Right kidney (tissue), 1 donor: ENCODE measurements at regions not wholly inside any gene's neighbourhood (a gene's known extent, or its start where the extent isn't known, plus 50 kb on each side); places are given as distances from the start of the nearest gene placed in this dataset.

Experiments used
- DNase-seq: peaks from one replicate; pipeline ENCODE4 v3.0.0-alpha.2; 2016

DNA sequence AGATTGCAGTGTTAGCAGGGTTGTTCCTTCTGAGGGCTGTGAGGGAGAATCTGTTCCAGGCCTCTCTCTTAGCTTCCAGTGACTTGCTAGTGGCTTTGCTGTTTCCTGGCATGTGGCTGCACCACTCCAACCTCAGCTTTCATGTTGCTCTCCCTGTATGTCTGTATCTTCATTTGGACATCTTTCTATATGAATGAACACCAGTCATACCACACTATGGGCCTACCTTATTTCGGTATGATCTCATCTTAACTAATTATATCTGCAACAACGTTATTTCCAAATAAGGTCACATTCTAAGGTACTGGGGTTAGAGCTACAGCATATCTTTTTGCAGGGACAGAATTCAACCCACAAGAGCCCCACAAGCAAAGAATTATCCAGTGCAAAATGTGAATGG lies 356.7 kb upstream of the UMPS start:
- DNase-seq = no peak

DNA sequence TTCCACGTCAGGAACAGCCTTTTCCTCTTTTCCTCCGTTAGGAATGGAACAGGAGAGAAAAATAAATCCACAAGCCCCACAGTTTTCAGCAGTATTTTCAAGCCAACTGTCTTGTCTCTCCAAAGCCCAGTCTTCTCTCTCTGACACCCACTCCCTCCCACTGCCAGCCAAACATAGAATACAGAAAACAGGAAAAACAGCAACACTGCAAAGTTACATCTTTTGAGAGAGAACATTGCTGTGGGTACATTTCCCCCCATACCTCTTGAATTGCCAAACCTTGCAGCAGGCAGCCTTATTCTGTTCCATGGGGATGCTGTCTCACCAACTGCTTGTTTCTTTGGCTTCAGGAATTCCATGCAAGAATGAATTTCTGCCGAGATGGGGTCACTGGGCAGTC lies 355.7 kb upstream of the UMPS start:
- DNase-seq = no peak

DNA sequence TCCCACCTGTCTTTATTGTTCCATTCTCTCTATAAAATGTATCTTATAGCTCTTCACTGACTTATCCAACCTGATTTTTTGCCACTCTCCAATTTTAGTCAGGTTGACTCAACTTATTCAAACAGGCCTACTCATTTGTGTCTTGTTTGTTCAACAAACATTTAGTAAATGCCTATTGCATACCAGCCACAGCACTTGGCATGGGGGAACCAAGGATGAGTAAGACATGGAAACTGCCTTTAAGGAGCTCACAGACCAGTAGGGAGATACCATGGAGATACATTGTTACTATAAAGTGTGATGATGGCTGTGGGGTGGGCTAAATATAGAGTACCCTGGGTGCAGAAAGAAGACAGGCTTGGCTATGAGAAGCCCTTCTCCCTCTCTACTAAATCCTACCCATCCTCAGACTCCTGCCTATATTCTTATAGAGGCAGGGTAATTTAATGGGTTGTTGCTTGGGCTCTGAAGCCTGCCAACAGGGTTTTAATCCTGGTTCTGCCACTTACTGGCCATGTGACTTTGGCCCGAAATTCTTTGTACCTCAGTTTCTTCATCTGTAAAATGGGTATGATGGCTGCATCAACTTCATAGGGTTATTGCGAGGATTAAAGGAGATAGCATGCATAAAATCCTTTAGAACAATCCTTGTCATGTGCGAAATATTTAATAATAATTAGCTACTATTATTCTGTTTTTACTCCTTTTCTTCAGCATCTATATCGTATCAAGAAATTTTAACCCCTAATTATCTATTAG lies 348.5 kb upstream of the UMPS start:
- no peak for DNase-seq

DNA sequence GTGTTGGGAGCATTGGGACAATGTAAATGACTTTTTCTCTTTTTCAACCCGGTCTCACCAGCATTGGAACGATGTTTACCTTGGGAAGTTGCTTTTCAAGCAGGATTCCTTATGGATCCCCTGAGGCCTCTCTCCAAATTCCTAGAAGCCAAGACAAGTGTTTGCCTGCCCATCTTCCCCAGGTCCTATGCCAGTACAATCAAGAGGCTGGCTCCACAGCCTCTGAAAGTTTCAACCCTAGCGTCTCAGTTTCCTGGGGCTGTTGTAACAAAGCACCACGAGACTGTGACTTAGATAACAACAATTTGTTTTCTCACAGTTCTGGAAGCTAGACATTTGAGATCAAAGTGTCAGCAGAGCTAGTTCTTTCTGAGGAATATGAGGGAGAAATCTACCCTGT lies 347.2 kb upstream of the UMPS start:
- DNase-seq = no peak

DNA sequence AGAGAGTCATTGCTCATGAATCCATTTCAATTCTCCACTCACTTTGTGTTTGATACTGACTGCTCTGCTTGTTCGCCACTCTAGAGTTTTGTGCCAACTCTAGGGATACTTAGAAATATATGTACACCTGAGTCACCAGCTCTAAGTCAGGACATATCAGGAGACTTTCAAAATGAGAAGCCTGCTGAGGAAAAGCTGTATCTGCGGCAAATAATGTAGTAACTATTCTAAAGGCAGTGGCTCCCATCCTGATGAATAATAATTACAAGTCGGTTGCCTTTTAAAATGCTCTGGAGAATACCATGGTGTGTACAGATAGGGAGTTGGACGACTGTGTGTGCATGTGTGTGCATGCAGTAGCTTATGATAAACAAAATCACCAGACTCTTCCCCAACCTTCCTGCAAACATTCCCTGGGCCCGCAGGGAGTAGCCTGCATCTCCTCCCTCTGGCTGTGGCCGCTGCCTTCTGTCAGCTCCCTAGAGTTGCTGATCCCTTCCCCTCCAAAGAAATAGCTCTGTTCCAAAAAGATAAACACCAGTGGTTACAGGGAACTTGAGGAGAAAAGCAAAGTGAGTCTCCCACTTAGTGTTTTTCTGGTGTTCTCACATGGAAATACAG lies 346.3 kb upstream of the UMPS start:
- no peak for DNase-seq

DNA sequence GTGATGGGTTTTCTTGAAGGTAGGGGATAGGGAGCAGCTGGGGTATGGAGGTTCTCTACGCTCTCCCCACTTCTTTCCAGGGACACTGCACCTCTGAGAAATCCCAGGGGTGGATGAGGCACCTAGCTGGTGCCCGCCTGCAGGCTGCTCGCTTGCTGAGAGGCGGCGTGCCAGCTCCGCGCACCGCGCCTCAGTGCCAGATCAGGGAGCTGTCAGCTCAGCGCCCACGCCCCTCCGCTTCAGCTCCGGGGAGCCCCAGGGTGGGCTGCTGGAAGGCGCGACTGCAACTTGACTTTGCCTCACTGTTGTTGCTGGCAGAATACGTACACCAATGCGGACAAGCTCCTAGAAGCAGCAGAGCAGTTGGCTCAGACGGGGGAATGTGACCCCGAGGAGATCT lies 345.7 kb upstream of the UMPS start:
- DNase-seq = no peak

DNA sequence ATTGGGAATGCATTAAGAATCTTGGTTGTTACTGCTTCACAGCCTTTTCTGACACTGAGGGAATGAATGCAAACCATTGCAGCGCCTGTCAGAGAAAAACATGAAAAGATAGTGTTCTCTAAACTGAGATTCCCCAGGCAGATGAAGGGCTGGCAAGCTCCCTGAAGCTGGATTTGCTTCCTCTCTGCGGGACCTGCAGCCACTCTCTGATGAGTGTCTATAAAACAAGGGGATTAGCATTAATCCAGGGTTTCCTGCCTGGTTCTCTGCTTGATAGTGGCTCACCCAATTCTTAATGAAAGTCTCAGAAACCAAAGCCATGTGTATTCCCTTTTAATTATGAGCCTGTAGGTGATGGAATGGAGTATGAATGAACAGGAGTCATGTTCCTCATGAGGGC lies 344.3 kb upstream of the UMPS start:
- no peak for DNase-seq

DNA sequence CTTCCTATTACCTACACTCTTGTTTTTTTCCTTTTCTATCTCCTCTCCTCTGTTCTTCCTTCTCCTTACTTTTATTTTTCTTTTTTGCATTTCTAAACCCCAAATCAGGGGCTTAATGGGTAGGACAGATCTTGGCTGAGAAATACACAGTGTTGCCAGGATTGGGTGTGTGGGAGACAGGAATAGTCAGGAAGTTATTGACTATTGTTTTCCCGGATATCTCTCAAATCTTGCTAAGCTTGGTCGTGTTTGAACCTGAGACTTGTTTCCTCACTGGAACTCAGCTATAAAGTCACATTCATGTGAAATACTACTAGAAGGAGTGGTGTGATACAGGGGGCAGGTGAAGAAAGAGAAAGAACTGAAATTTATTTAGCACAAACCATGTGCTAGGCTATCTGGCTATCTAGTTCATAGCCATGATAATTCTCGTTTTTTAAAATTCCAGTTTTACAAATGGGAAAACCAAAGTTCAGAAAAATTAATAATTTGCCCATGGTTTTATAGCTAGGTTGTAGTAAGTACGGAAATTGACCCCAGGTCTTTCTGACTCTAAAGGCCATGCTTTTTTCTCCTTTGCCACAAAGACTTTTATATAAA lies 343.2 kb upstream of the UMPS start:
- DNase-seq = no peak

DNA sequence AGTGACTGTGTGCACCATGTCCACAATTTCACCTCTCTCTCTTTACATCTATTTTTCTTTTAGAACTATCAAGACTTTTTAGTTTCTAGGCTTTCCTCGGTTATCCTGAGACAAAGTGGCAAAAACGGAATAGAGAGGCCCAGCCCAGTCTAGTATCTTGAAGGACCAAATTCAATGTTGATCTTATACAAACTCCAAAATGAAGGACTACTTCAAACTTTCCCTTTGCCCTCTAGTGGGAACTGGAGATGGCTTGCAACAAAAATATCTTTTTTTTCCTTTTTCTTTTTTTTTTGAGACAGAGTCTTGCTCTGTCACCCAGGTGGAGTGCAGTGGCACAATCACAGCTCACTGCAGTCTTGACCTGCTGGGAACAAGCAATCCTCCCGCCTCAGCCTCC lies 338.5 kb upstream of the UMPS start:
- DNase-seq = no peak

DNA sequence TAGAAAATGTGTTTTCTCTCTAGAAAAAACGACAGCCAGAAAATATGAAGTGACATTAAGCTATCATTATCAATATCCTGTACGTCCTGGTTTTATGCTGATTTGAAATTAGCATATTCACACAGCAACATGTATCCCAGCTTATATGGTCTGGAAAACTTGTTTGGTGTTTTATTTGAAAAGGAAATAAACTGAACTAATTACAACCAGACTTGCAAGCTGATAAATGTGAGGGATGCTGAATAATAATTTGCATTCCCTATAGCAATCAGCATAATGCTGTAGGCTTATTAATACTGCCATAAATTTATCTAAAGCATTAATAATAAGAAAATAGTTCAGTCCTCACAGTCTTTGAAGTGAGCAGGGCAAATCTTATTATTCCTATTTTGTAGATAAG lies 336.9 kb upstream of the UMPS start:
- no peak for DNase-seq

DNA sequence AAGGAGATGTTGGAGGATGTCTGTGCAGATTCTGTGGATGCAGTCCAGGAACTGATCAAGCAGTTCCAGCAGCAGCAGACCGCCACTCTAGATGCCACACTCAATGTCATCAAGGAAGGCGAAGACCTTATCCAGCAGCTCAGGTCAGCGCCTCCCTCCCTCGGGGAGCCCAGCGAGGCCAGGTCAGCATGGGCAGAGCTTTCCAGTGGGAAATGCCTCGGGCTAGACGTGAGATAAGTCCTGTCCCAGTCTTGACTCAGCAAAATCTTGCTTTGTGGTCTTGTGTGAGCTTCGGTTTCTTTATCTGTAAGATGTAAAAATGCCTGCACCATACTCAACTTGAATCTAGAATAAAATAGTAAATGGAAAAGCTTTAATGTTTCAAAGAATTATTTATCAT lies 335.1 kb upstream of the UMPS start:
- no peak for DNase-seq

DNA sequence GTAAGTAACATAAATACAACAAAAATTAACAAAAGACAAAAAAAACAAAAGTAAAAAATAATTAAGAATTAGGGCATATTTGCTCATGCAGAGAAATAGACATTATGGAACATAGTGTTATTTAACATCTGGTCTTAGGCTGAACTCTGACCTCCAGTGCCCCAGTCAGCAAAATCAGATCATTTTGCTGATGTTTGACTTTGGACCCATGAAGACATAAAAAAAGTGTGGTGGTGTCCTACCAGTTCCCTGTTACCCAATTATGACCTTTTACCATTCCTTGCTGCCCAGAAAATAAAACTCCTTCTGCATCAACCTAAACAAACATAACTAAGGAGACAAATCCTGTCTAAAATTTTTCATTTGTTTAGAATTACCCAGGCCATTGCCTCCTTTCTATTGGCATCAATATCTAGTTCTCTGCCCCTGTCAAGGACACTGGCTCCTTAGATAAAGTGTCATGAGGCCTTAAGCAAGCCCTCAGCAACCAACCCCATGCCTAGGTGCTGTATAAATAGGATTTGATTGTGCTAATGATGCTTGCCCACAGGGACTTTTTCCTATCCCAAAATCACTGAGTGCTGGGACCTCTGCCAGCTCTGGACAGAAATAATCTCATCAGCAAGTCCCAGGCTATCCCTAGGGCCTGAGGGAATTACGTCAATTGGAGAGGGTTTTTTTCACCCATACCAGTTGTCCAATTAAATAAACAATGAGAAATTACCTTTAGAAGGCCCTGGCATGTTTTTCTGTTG lies 334.5 kb upstream of the UMPS start:
- no peak for DNase-seq

DNA sequence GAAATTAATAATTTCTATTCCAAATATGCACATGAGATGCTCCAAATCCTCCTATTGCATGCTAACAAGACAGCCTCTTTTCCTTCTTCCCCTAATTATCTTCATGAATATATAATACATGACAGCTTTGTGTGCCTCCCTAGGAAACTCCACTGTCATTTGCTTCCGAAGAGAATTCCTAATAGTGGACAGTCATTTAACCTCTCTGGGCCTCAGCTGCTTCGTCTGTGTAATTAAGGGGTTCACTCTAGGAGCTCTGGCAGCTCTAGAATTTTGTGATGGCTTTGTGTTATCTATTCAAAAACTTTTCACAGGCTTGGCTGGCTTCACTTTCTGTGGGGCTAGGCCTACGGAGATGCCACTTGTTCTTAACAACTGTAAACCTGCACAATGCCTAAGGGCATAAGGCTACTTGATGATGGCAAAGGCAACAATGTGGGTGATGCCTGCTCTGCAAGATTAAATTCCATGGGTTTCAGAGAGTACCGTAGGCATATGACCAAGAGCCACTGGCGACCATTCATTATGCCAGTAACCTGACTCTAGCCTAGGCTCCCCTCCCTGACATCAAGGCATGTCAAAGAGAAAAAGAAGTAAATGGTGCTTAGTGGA lies 333.8 kb upstream of the UMPS start:
- DNase-seq = no peak

DNA sequence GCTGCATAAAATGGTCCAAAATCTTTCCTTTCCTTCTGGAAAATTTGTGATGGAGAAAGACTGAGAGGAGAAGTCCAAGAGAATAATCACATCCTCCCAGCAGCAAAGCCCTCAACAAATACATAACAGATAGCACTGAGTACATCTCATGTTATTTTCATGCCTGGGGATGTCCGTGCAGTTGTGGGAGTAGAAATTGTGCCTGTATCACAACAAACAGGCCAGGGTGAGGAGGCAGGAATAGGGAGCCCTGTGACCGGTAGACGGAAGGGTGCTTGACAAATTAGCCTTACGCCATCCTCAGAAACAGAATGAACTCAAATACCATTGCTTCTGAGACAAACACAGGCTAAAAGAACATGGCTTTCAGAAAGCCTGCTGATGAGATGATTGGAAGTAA lies 333.2 kb upstream of the UMPS start:
- DNase-seq = no peak

DNA sequence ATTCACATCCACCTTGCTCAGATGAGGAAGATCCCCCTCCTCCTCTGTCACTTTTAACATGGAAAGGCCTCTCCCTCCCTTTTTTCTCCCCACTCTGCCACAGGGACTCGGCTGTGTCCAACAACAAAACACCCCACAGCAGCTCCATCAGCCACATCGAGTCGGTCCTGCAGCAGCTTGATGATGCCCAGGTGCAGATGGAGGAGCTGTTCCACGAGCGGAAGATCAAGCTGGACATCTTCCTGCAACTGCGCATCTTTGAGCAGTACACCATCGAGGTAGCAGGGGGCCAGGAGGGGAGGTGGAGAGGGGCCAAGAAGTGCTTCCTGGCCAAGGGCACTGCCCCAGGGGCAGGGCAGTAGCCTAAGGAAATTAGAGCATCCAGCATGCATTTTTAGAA lies 331.7 kb upstream of the UMPS start:
- no peak for DNase-seq

DNA sequence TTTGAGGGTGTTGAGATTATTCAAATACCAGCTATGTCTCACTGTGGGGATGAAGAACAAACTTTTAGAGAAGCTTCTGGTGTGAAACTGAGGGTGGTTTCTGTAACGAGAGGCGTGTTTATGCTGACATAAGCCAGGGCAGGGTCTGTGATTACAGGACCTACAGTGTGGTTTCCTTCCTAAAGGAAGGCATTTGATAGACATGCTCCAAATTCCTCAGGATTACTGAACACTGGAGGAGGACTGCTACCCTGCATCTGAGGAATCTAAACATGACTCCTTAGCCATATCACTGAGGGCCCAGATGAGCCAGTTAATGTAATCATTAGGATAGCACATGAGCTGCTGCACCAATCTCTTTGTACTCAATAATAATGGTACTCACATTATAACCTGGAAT lies 328.4 kb upstream of the UMPS start:
- no peak for DNase-seq

DNA sequence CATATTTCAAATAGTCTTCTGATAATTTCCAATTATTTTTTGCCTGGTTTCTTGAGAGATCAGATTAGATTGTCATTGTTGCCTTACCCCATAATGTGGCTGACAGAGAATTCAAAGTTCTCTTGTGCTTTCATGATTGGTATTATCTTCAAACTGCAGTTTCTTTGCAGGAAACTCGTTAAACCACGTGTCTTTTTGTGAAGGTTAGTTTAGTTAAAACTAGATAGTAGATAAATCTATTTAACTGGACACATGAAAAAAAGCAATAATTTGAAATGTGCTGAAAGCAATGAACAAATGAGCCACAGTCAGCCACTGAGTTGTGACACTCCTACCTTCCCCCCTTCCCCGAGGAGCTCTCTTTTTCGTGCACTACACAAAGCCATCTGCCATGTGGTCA lies 327.5 kb upstream of the UMPS start:
- DNase-seq = no peak

DNA sequence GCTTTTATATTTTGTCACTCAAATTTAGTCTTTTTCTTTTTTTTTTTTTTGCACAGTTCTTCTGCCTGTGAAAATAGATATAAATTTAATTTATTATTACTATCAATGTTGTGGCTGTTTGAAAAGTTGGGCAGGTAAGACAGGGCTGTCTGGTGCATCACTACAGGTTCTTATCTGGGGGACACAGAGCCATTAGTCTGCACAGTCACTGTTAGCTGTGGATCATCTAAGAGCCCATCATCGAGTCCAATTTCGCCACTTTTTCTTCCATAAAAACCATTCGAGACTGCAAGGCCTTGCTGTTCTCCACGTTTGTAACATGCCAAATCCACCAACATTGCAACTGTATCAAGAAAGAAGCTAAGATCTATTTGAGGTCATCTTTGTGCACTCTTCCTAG lies 325.6 kb upstream of the UMPS start:
- DNase-seq = no peak

DNA sequence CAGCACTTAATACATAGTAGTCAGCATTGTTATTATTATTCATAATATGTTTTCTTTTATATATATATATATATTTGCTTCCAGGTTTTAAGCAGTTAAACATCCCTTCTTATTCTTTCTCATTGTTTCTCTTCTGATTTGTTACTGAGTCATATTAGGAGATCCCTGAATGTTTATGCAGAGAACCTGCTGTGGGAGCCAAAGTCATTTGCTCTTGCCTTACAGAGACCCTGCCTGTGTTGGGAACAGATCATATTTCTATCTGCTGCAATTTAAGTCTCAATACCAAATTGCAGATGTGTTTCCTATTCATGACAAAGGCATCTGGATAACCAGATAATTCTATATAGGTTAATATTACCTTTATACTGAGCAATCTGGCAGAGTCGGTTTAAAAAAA lies 323.0 kb upstream of the UMPS start:
- no peak for DNase-seq

DNA sequence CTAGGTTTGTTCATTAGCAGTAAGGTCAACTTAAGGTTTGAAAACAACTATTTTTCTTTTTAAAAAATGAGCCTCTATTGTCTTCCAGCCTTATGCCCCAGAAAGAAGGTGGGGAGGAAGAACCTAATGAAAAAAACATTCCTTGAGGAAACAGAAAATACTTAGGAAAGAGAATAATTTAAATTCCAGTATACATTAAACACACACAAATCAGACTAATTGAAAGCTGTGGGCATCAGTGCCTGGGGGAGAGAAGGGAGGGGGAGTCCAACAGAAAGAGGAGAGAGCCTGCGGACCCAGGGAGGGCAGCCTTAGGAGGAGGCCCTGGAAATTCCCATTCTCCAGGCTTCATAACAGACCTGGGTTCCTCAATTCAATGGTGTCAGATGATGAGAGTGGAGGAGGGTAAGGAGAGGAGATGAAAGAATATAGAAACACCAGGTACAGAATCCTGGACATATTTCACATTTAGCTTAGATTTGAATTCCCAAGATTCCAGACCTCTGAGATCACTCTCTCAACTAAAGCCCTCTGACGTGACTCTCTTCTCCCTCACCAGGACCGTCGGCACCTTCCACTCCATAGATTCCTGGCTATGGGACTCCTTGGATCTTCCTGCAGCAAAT lies 320.5 kb upstream of the UMPS start:
- no peak for DNase-seq

DNA sequence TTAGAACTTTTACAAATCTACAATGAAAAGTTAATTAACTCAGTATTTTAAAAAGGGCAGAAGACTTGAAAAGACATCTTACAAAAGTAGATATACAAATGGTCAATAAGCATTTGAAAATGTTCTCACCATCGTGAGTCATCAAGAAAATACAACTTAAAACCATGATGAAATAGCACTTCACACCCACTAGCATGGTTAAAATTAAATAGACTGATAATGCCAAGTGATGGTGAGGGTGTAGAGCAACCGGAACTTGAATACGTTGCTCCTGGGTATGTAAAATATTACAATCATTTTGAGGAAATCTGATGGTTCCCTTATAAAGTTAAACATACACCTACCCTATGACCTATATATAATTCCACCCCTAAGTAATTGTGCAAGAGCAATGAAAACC lies 319.8 kb upstream of the UMPS start:
- no peak for DNase-seq

DNA sequence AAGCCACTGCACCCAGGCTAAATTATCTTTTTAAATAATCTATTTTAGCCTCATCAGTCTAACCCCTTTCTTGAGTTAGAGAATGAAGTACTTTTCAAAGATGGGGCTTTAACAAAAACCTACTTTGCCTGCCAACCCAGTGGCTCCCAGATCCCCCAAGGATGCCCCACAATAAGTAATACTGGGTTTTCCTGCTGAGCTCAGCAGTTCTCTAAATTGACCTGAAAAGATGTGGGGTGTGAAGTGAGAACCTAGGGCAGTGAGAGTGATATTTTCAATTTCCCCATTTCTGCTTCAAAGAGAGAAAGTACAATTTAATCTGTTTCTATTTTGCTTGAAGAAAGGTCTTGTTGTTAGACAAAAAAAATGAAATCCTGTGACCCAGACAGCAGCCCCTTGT lies 318.5 kb upstream of the UMPS start:
- no peak for DNase-seq

DNA sequence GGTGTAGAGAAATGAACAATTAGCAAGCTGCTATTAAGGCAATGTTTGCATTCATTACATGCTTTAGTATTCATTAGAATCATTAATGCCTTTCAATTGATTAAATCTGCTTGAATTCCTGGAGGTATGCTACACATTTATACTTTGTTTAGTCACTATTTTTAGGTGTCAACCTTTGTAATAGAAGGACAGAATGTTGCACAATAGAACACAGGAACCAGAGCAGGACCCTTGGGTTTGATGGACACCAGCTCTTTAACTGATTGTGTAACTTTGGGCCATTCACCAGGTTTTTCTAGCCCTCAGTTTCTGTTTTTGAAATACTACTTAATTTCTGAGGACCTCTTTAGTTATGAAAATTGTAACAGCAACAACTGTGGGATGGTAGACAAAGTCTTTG lies 317.6 kb upstream of the UMPS start:
- no peak for DNase-seq
